GM06990 (cell line): ENCODE measurements at regions not wholly inside any gene's neighbourhood (a gene's known extent, or its start where the extent isn't known, plus 50 kb on each side); places are given as distances from the start of the nearest gene placed in this dataset.

ENCODE experiments used
- DNase-seq: peaks from one replicate; pipeline ENCODE4 v3.0.0-alpha.2; 2011; ENCODE audit not compliant: insufficient read length; ENCODE audit errors: extremely low read depth
- H3K27me3 ChIP-seq: replicated peaks from 2 replicates; pipeline ENCODE4 v1.6.0; 2011; ENCODE audit warnings: low read length; ENCODE audit not compliant: control insufficient read depth, insufficient read depth
- H3K36me3 ChIP-seq: 2 replicates; pipeline ENCODE4 v1.5.1; 2011; ENCODE audit warnings: low read length; ENCODE audit not compliant: control insufficient read depth, insufficient read depth
- H3K4me3 ChIP-seq: replicated peaks from 2 replicates; pipeline ENCODE4 v1.5.1; 2011; ENCODE audit warnings: low read depth, mild to moderate bottlenecking, control low read depth, low read length
- TF ChIP-seq, protein P1 (sequence below): IDR thresholded peaks from 2 replicates; pipeline ENCODE4 v1.5.1; 2011; ENCODE audit warnings: low read length, control low read depth, mild to moderate bottlenecking, inconsistent platforms; ENCODE audit not compliant: insufficient read depth, poor library complexity, severe bottlenecking

DNA sequence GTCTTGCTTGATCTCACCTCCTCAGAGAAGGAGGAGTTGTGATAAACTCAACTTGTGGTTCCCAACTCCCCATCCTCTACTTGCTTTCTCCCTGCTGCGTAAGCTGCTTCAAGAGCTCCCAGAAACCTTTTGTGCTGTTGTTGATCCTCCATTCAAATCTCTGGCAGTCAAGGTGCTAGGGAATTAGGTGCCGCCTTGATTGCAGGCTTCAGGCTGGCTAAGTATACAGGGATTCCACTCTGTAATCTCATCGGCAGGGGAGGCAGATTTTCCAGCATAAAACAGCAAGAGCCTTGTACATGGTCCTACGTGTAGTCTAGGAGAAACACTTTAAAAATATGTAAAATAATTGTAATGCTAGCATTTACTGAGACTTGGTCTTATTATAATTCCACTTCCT, 116.2 kb upstream of the DDX18 start:
- no peak for DNase-seq
- Histone ChIP-seq H3K27me3 (no peaks in the 10 kb centered on the region), H3K4me3 (no peak overlapping the region), H3K36me3 (no peaks in the 10 kb centered on the region)
- TF ChIP-seq, protein P1, sequence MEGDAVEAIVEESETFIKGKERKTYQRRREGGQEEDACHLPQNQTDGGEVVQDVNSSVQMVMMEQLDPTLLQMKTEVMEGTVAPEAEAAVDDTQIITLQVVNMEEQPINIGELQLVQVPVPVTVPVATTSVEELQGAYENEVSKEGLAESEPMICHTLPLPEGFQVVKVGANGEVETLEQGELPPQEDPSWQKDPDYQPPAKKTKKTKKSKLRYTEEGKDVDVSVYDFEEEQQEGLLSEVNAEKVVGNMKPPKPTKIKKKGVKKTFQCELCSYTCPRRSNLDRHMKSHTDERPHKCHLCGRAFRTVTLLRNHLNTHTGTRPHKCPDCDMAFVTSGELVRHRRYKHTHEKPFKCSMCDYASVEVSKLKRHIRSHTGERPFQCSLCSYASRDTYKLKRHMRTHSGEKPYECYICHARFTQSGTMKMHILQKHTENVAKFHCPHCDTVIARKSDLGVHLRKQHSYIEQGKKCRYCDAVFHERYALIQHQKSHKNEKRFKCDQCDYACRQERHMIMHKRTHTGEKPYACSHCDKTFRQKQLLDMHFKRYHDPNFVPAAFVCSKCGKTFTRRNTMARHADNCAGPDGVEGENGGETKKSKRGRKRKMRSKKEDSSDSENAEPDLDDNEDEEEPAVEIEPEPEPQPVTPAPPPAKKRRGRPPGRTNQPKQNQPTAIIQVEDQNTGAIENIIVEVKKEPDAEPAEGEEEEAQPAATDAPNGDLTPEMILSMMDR, result no peak

DNA sequence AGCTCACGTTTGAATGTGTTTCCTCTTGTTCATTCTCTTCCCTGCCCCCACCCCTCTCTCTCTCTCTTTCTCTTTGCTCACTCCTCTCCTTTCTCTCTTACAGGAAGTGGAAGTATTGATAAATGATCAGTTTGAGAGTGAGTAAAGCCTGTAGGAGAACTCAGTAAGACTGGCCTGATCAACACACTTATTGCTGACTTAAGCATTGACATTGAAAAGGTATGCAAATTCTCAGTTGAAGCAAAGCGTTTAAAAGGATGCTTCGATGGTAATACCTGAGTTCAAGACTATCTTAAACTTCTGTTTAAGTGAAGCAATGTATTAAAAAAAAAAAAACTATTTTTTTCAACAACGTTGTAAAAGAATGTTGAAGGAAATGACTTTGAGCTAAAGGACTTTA, 115.7 kb upstream of the DDX18 start:
- Histone ChIP-seq H3K27me3 (no peaks in the 10 kb centered on the region), H3K4me3 (no peak overlapping the region), H3K36me3 (no peaks in the 10 kb centered on the region)
- TF ChIP-seq, protein P1, result no peak
- DNase-seq, result no peak

DNA sequence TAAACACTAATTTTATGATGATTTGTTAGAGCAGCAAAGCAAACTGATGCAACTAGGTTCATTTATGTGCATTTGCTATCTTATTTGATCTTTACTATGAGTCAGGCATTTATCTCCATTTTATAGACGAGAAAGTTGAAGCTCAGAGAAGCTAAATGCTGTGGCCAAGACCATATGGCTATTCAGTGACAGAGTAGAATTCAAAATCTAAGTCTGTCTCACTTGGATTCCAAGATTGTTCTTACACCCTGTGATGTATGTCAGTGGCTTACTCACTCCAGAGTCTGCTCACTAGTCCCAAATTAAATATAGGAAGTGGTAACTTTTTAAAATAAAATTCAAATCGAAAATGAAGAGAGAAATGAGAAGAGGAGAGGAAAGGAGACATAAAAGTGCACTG, 114.0 kb upstream of the DDX18 start:
- TF ChIP-seq, protein P1, result no peak
- Histone ChIP-seq H3K27me3 (no peaks in the 10 kb centered on the region), H3K36me3 (no peaks in the 10 kb centered on the region), H3K4me3 (no peak overlapping the region)
- DNase-seq, result no peak

DNA sequence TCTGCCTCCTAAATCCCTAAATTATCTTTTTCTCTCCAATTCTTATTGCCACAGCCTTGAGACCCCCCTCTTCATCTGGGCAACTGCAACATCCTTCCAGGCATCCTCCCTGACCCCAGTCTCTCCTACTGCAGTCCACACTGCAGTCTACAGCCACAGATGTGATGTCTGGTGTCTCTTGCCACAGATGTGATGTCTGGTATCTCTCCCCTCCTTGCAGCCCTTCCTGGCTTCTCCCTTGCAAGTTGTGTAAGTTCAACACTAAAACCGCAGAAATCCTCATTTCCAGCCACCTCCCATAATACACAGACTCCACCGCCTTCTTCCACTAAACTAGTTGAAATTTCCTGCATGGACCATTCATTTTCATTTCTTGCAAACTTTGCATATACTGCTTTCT, 113.1 kb upstream of the DDX18 start:
- Histone ChIP-seq H3K27me3 (no peaks in the 10 kb centered on the region), H3K36me3 (no peaks in the 10 kb centered on the region), H3K4me3 (no peak overlapping the region)
- TF ChIP-seq, protein P1, result no peak
- DNase-seq, result no peak

DNA sequence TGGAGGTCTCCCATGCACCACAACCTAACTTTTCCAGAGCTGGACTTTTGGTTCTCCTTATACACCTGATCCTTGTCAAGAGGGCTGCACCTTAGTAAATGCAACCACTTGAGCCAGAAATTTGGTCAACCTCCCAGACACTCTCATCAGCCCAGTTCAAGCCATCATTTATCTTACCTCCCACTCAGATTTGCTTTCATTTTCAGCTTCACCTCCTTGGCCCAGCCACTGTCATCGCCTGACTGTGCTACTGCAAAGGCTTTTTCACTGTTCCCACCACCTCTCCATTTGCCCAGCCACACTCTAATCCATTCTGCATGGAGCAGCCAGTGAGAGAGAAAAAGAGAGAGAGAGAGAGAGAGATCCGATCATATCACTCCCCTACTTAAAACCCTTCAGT, 112.4 kb upstream of the DDX18 start:
- TF ChIP-seq, protein P1, result no peak
- DNase-seq, result no peak
- H3K4me3 ChIP-seq, result no peak overlapping the region
- H3K36me3 ChIP-seq, result no peaks in the 10 kb centered on the region
- no peaks in the 10 kb centered on the region for H3K27me3 ChIP-seq

DNA sequence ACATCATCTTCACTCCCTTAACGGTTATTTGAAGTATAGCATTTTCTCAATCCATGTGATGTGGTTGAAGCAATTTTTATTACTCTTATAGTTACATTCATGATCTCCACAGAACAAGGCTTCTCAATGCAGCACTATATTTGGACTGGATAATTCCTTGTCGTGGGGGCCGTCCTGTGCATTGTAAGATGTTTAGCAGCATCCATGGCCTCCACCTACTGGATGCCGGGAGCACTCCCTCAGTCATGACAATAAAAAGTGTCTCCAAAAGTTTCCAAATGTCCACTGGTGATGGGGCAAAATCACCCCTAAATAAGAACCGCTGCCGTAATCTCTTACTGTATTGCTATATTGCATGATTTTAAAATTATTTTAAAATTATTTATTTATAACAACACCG, 110.6 kb upstream of the DDX18 start:
- Histone ChIP-seq H3K27me3 (no peaks in the 10 kb centered on the region), H3K4me3 (no peak overlapping the region), H3K36me3 (no peaks in the 10 kb centered on the region)
- DNase-seq, result no peak
- TF ChIP-seq, protein P1, result no peak
